ENCODE measurements at regions not wholly inside any gene's neighbourhood (a gene's known extent, or its start where the extent isn't known, plus 50 kb on each side); places are given as distances from the start of the nearest gene placed in this dataset.
"Not testable (repeated sequence)": the region's sequence is repeated elsewhere in the genome, so short reads cannot be mapped to it uniquely, and the experiment has no call there.

- H3K4me3 ChIP-seq, result no peak overlapping the region
- WGBS, 4 donors, result 70 to 81% (median 77%) methylated on average over 3 of the region's 3 CpGs
- TF ChIP-seq POLR2A (IDR thresholded peaks at IDR 0.05), result no peak
- no peak for TF ChIP-seq CTCF (IDR thresholded peaks at IDR 0.05)
- no peaks in the 10 kb centered on the region for H3K9me3 ChIP-seq (replicated peaks in 1 of 3)
- no peaks in the 10 kb centered on the region for H3K36me3 ChIP-seq (replicated peaks in 1 of 2)
- H3K27me3 ChIP-seq, result no peaks in the 10 kb centered on the region
- no peaks in the 10 kb centered on the region for H3K4me1 ChIP-seq (replicated peaks in 1 of 2)
- H3K27ac ChIP-seq, result no peak overlapping the region
- intact Hi-C loops (cut with DNase I), result no loop called here
- no peak for DNase-seq
Measured at GRCh38 chr5:42066131-42066530, 141.1 kb downstream of the FBXO4 start.

GRCh38 chr5:42074353-42074752 is 149.3 kb downstream of the FBXO4 start:
- intact Hi-C loops (cut with DNase I), result no loop called here
- DNase-seq, result no peak
- H3K9me3 ChIP-seq (replicated peaks in 1 of 3), result no peaks in the 10 kb centered on the region
- H3K4me1 ChIP-seq (replicated peaks in 1 of 2), result no peaks in the 10 kb centered on the region
- no peak for TF ChIP-seq POLR2A (IDR thresholded peaks at IDR 0.05)
- 83 to 88% (median 85%) methylated on average over 1 of the region's 1 CpG for WGBS, 4 donors
- H3K27me3 ChIP-seq, result no peaks in the 10 kb centered on the region
- no peaks in the 10 kb centered on the region for H3K36me3 ChIP-seq (replicated peaks in 1 of 2)
- no peak overlapping the region for H3K4me3 ChIP-seq
- no peak overlapping the region for H3K27ac ChIP-seq

- Histone ChIP-seq H3K4me3 (no peak overlapping the region), H3K27me3 (no peaks in the 10 kb centered on the region), H3K27ac (no peak overlapping the region), H3K36me3 (replicated peaks in 1 of 2) (no peaks in the 10 kb centered on the region), H3K4me1 (replicated peaks in 1 of 2) (no peaks in the 10 kb centered on the region), H3K9me3 (replicated peaks in 1 of 3) (no peaks in the 10 kb centered on the region)
- no peak for DNase-seq
- intact Hi-C loops (cut with DNase I), result no loop called here
- TF ChIP-seq POLR2A (IDR thresholded peaks at IDR 0.05) (no peak), CTCF (IDR thresholded peaks at IDR 0.05) (no peak)
- WGBS, 4 donors, result 69 to 75% (median 72%) methylated on average over 4 of the region's 4 CpGs
Measured at GRCh38 chr5:42089705-42090104, 164.6 kb downstream of the FBXO4 start.

GRCh38 chr5:42090162-42090561 is 165.1 kb downstream of the FBXO4 start:
- Histone ChIP-seq H3K27ac (no peak overlapping the region), H3K27me3 (no peaks in the 10 kb centered on the region), H3K4me1 (replicated peaks in 1 of 2) (no peaks in the 10 kb centered on the region), H3K9me3 (replicated peaks in 1 of 3) (no peaks in the 10 kb centered on the region), H3K36me3 (replicated peaks in 1 of 2) (no peaks in the 10 kb centered on the region), H3K4me3 (no peak overlapping the region)
- no peak for DNase-seq
- intact Hi-C loops (cut with DNase I), result no loop called here
- no peak for TF ChIP-seq CTCF (IDR thresholded peaks at IDR 0.05)
- TF ChIP-seq POLR2A (IDR thresholded peaks at IDR 0.05), result no peak

GRCh38 chr5:42099846-42100245 is 174.8 kb downstream of the FBXO4 start:
- H3K27ac ChIP-seq; H3K4me3 ChIP-seq; H3K9me3 ChIP-seq (replicated peaks in 1 of 3); H3K4me1 ChIP-seq (replicated peaks in 1 of 2); DNase-seq; intact Hi-C loops (cut with DNase I); H3K36me3 ChIP-seq (replicated peaks in 1 of 2); H3K27me3 ChIP-seq: not testable (repeated sequence)
- 55 to 78% (median 66%) methylated on average over 3 to 5 of the region's 5 CpGs for WGBS, 4 donors
